GM23248 (cell line): ENCODE measurements at regions not wholly inside any gene's neighbourhood (a gene's known extent, or its start where the extent isn't known, plus 50 kb on each side); places are given as distances from the start of the nearest gene placed in this dataset.

Experiments
- EZH2 ChIP-seq: fragments of 200-600 bp; sonication (generic); IDR thresholded peaks from 2 replicates; pipeline ENCODE4 v1.6.1; 2018; ENCODE audit warnings: antibody characterized with exemption, mild to moderate bottlenecking; ENCODE audit not compliant: insufficient read depth, poor library complexity, severe bottlenecking
- EZH2phosphoT487 ChIP-seq: fragments of 200-600 bp; sonication (generic); IDR thresholded peaks from 2 replicates; pipeline ENCODE4 v1.6.1; 2018; ENCODE audit warnings: antibody characterized with exemption, moderate library complexity, mild to moderate bottlenecking, low read depth; ENCODE audit not compliant: insufficient read depth

DNA sequence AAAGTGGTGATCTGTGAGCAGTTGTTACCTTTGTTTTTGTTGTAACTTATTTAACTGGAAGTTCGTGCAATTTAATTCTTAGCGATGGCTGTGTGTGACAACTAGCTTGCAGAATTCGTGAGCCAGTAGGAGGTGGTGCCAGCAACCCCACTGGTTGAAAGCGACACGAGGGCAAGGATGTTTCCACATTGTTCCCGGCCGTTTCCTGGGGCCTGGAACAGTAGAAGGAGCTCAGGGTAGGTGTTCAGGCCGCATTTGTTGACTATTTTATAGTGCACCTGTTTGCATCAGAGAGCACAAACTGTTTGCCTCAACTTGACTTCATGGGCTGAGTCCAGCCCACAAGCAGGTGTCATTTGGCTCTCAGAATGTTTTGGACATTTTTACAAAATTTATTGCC lies 112.1 kb upstream of the PTPN1 start:
- no peak for TF ChIP-seq EZH2
- TF ChIP-seq EZH2phosphoT487, result no peak
